HEK293 (cell line): ENCODE measurements at regions not wholly inside any gene's neighbourhood (a gene's known extent, or its start where the extent isn't known, plus 50 kb on each side); places are given as distances from the start of the nearest gene placed in this dataset.

Experiments
- CTCF ChIA-PET: fragments of 350-600 bp; formaldehyde crosslinking; extraction: SDS; loops from one replicate; lab custom pipeline; 2021; ENCODE audit warnings: antibody characterized with exemption; lab: Yijun Ruan, JAX
- POLR2A ChIA-PET: fragments of 300-600 bp; formaldehyde crosslinking; extraction: SDS; loops from one replicate; lab custom pipeline; 2020; ENCODE audit warnings: antibody characterized with exemption, inconsistent platforms; lab: Yijun Ruan, JAX
- H3K27ac ChIP-seq: fragments of 200-500 bp; sonication (Bioruptor generic); 2 replicates; pipeline ENCODE4 v1.5.1; 2014; ENCODE audit warnings: low read depth, low read length, control low read depth, inconsistent platforms; ENCODE audit errors: extremely low read depth
- H3K36me3 ChIP-seq, 2 experiments: fragments of 200-500 bp in 1 of 2; sonication (Bioruptor generic) in 1 of 2; 1 replicate in 1 of 2; 2 replicates in 1 of 2; pipeline ENCODE4 v1.5.1; 2014 to 2017; ENCODE audit warnings: inconsistent platforms in 2 of 2, low read length in 2 of 2; ENCODE audit not compliant: control insufficient read depth in 2 of 2, insufficient read depth in 1 of 2
- H3K4me1 ChIP-seq: fragments of 200-500 bp; sonication (Bioruptor generic); 2 replicates; pipeline ENCODE4 v1.5.1; 2014; ENCODE audit warnings: mild to moderate bottlenecking, low read length, inconsistent platforms; ENCODE audit not compliant: control insufficient read depth, insufficient read depth
- H3K4me3 ChIP-seq: 2 replicates; pipeline ENCODE4 v1.5.1; 2011; ENCODE audit warnings: low read depth, mild to moderate bottlenecking, control low read depth, low read length, moderate library complexity
- H3K9me3 ChIP-seq: fragments of 200-500 bp; sonication (Bioruptor generic); 2 replicates; pipeline ENCODE4 v1.5.1; 2014; ENCODE audit warnings: low read depth, low read length, inconsistent platforms; ENCODE audit not compliant: control insufficient read depth, insufficient read depth
- CTCF ChIP-seq: fragments of 450-650 bp; formaldehyde crosslinking; IDR thresholded peaks from 2 replicates; pipeline ENCODE4 v1.5.1; 2016; ENCODE audit warnings: missing biosample characterization, missing genetic modification characterization
- GLIS1 ChIP-seq: fragments of 450-650 bp; formaldehyde crosslinking; IDR thresholded peaks from 2 replicates; pipeline ENCODE4 v1.5.1; 2016; ENCODE audit warnings: missing biosample characterization, missing genetic modification characterization
- PRDM2 ChIP-seq: fragments of 450-650 bp; formaldehyde crosslinking; IDR thresholded peaks from 2 replicates; pipeline ENCODE4 v1.5.1; 2016; ENCODE audit warnings: missing biosample characterization, missing genetic modification characterization, borderline replicate concordance
- SCRT2 ChIP-seq: fragments of 450-650 bp; formaldehyde crosslinking; IDR thresholded peaks from 2 replicates; pipeline ENCODE4 v1.5.1; 2016; ENCODE audit warnings: missing biosample characterization, missing genetic modification characterization
- ZNF16 ChIP-seq: fragments of 450-650 bp; formaldehyde crosslinking; IDR thresholded peaks from 2 replicates; pipeline ENCODE4 v1.5.1; 2016; ENCODE audit warnings: low read depth, missing biosample characterization, missing genetic modification characterization
- ZNF202 ChIP-seq: fragments of 450-650 bp; formaldehyde crosslinking; IDR thresholded peaks from 2 replicates; pipeline ENCODE4 v1.5.1; 2016; ENCODE audit warnings: missing biosample characterization, missing genetic modification characterization, borderline replicate concordance
- ZNF350 ChIP-seq: fragments of 450-650 bp; formaldehyde crosslinking; IDR thresholded peaks from 2 replicates; pipeline ENCODE4 v1.5.0; 2017; ENCODE audit warnings: missing biosample characterization, mild to moderate bottlenecking, missing genetic modification characterization
- ZNF404 ChIP-seq: fragments of 450-650 bp; formaldehyde crosslinking; IDR thresholded peaks from 2 replicates; pipeline ENCODE4 v1.5.1; 2017; ENCODE audit warnings: missing biosample characterization, missing genetic modification characterization
- ZNF510 ChIP-seq: fragments of 450-650 bp; formaldehyde crosslinking; IDR thresholded peaks from 2 replicates; pipeline ENCODE4 v1.5.1; 2018; ENCODE audit warnings: mild to moderate bottlenecking, missing genetic modification characterization, missing biosample characterization; ENCODE audit not compliant: insufficient replicate concordance
- ZNF664 ChIP-seq: fragments of 450-650 bp; formaldehyde crosslinking; IDR thresholded peaks from 2 replicates; pipeline ENCODE4 v1.5.1; 2016; ENCODE audit warnings: missing biosample characterization, missing genetic modification characterization
- ZNF677 ChIP-seq: fragments of 450-650 bp; IDR thresholded peaks from 2 replicates; pipeline ENCODE4 v1.5.0; 2018; ENCODE audit warnings: missing biosample characterization, mild to moderate bottlenecking, missing genetic modification characterization, moderate library complexity
- TF ChIP-seq, protein P1 (sequence below): fragments of 450-650 bp; formaldehyde crosslinking; IDR thresholded peaks from 2 replicates; pipeline ENCODE4 v1.5.1; 2016; ENCODE audit warnings: missing biosample characterization, missing genetic modification characterization
- TF ChIP-seq, protein P2 (sequence below): fragments of 450-650 bp; formaldehyde crosslinking; IDR thresholded peaks from 2 replicates; pipeline ENCODE4 v1.5.1; 2016; ENCODE audit warnings: missing biosample characterization, missing genetic modification characterization
- TF ChIP-seq, protein P3 (sequence below): fragments of 450-650 bp; formaldehyde crosslinking; IDR thresholded peaks from 2 replicates; pipeline ENCODE4 v1.5.1; 2016; ENCODE audit warnings: missing biosample characterization, missing genetic modification characterization

- no peaks in the 10 kb centered on the region for H3K36me3 ChIP-seq
- H3K4me3 ChIP-seq = no peak overlapping the region
- CTCF ChIA-PET = no interaction called here
- H3K27ac ChIP-seq = no peak overlapping the region
- no peaks in the 10 kb centered on the region for H3K9me3 ChIP-seq
- no peak for TF ChIP-seq PRDM2
- no peak for TF ChIP-seq ZNF510
- TF ChIP-seq, protein P1, sequence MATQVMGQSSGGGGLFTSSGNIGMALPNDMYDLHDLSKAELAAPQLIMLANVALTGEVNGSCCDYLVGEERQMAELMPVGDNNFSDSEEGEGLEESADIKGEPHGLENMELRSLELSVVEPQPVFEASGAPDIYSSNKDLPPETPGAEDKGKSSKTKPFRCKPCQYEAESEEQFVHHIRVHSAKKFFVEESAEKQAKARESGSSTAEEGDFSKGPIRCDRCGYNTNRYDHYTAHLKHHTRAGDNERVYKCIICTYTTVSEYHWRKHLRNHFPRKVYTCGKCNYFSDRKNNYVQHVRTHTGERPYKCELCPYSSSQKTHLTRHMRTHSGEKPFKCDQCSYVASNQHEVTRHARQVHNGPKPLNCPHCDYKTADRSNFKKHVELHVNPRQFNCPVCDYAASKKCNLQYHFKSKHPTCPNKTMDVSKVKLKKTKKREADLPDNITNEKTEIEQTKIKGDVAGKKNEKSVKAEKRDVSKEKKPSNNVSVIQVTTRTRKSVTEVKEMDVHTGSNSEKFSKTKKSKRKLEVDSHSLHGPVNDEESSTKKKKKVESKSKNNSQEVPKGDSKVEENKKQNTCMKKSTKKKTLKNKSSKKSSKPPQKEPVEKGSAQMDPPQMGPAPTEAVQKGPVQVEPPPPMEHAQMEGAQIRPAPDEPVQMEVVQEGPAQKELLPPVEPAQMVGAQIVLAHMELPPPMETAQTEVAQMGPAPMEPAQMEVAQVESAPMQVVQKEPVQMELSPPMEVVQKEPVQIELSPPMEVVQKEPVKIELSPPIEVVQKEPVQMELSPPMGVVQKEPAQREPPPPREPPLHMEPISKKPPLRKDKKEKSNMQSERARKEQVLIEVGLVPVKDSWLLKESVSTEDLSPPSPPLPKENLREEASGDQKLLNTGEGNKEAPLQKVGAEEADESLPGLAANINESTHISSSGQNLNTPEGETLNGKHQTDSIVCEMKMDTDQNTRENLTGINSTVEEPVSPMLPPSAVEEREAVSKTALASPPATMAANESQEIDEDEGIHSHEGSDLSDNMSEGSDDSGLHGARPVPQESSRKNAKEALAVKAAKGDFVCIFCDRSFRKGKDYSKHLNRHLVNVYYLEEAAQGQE (tag by site-specific recombination) = no peak
- no peak for TF ChIP-seq ZNF404 (tag by site-specific recombination)
- no peak for TF ChIP-seq GLIS1 (tag by site-specific recombination)
- TF ChIP-seq CTCF (tag by site-specific recombination) = no peak
- TF ChIP-seq ZNF677 = no peak
- TF ChIP-seq SCRT2 (tag by site-specific recombination) = no peak
- no peak for TF ChIP-seq ZNF350 (tag by site-specific recombination)
- no peak for TF ChIP-seq ZNF202 (tag by site-specific recombination)
- TF ChIP-seq, protein P2, sequence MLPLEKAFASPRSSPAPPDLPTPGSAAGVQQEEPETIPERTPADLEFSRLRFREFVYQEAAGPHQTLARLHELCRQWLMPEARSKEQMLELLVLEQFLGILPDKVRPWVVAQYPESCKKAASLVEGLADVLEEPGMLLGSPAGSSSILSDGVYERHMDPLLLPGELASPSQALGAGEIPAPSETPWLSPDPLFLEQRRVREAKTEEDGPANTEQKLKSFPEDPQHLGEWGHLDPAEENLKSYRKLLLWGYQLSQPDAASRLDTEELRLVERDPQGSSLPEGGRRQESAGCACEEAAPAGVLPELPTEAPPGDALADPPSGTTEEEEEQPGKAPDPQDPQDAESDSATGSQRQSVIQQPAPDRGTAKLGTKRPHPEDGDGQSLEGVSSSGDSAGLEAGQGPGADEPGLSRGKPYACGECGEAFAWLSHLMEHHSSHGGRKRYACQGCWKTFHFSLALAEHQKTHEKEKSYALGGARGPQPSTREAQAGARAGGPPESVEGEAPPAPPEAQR (tag by site-specific recombination) = no peak
- TF ChIP-seq, protein P3, sequence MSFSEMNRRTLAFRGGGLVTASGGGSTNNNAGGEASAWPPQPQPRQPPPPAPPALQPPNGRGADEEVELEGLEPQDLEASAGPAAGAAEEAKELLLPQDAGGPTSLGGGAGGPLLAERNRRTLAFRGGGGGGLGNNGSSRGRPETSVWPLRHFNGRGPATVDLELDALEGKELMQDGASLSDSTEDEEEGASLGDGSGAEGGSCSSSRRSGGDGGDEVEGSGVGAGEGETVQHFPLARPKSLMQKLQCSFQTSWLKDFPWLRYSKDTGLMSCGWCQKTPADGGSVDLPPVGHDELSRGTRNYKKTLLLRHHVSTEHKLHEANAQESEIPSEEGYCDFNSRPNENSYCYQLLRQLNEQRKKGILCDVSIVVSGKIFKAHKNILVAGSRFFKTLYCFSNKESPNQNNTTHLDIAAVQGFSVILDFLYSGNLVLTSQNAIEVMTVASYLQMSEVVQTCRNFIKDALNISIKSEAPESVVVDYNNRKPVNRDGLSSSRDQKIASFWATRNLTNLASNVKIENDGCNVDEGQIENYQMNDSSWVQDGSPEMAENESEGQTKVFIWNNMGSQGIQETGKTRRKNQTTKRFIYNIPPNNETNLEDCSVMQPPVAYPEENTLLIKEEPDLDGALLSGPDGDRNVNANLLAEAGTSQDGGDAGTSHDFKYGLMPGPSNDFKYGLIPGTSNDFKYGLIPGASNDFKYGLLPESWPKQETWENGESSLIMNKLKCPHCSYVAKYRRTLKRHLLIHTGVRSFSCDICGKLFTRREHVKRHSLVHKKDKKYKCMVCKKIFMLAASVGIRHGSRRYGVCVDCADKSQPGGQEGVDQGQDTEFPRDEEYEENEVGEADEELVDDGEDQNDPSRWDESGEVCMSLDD (tag by site-specific recombination) = no peak
- TF ChIP-seq ZNF664 (tag by site-specific recombination) = no peak
- no peak for TF ChIP-seq ZNF16 (tag by site-specific recombination)
- TF ChIP-seq, all 188 proteins: peak for 0
- POLR2A ChIA-PET = no interaction called here
- no peaks in the 10 kb centered on the region for H3K4me1 ChIP-seq
Measured at GRCh38 chr16:59188029-59188428, 453.9 kb upstream of the GOT2 start.
